OCI-LY1 (cell line): ENCODE measurements at regions not wholly inside any gene's neighbourhood (a gene's known extent, or its start where the extent isn't known, plus 50 kb on each side); places are given as distances from the start of the nearest gene placed in this dataset.

ENCODE experiments used
- H2AFZ ChIP-seq: fragments of 200-600 bp; sonication (generic), shearing (Covaris generic); 2 replicates; pipeline ENCODE4 v1.6.0; 2014; ENCODE audit warnings: antibody characterized with exemption, mild to moderate bottlenecking, low read length
- H3F3A ChIP-seq: fragments of 200-600 bp; sonication (generic), shearing (Covaris generic); 2 replicates; pipeline ENCODE4 v1.6.0; 2014; ENCODE audit warnings: mild to moderate bottlenecking, antibody characterized with exemption, low read length, moderate library complexity; ENCODE audit not compliant: insufficient read depth
- H3K27ac ChIP-seq: fragments of 200-600 bp; sonication (generic); 2 replicates; pipeline ENCODE4 v1.5.1; 2014; ENCODE audit warnings: low read length, mixed run types, mild to moderate bottlenecking, low read depth; ENCODE audit not compliant: poor library complexity, severe bottlenecking
- H3K27me3 ChIP-seq: fragments of 200-600 bp; sonication (generic); 2 replicates; pipeline ENCODE4 v1.6.0; 2014; ENCODE audit warnings: antibody characterized with exemption, mild to moderate bottlenecking, low read length, moderate library complexity; ENCODE audit not compliant: insufficient read depth
- H3K36me3 ChIP-seq: fragments of 200-600 bp; sonication (generic); 2 replicates; pipeline ENCODE4 v1.6.1; 2014; ENCODE audit warnings: mild to moderate bottlenecking, antibody characterized with exemption, low read length, moderate library complexity, mixed read lengths; ENCODE audit not compliant: insufficient read depth
- H3K4me1 ChIP-seq: fragments of 200-600 bp; sonication (generic); 2 replicates; pipeline ENCODE4 v1.5.1; 2014; ENCODE audit warnings: mild to moderate bottlenecking, low read length, moderate library complexity; ENCODE audit not compliant: insufficient read depth, severe bottlenecking
- H3K4me2 ChIP-seq: fragments of 200-600 bp; sonication (generic), shearing (Covaris generic); 2 replicates; pipeline ENCODE4 v1.6.1; 2014; ENCODE audit warnings: low read length
- H3K4me3 ChIP-seq: fragments of 200-600 bp; sonication (generic); 2 replicates; pipeline ENCODE4 v1.5.1; 2014; ENCODE audit warnings: low read length, low read depth, mild to moderate bottlenecking, mixed read lengths; ENCODE audit not compliant: poor library complexity, severe bottlenecking
- H3K79me2 ChIP-seq: fragments of 200-600 bp; shearing (Covaris generic); 2 replicates; pipeline ENCODE4 v1.6.1; 2016; ENCODE audit warnings: mixed run types, low read length, mixed read lengths; ENCODE audit not compliant: insufficient read depth
- H3K9ac ChIP-seq: fragments of 200-600 bp; sonication (generic), shearing (Covaris generic); 2 replicates; pipeline ENCODE4 v1.6.1; 2014; ENCODE audit warnings: mild to moderate bottlenecking, low read length, mixed read lengths
- H3K9me2 ChIP-seq: fragments of 200-600 bp; sonication (generic), shearing (Covaris generic); 2 replicates; pipeline ENCODE4 v1.6.1; 2014; ENCODE audit warnings: low read depth, mild to moderate bottlenecking, low read length, mixed read lengths
- H3K9me3 ChIP-seq: fragments of 200-600 bp; shearing (Covaris generic); 2 replicates; pipeline ENCODE4 v1.6.1; 2014; ENCODE audit warnings: low read length, mixed read lengths
- H4K20me1 ChIP-seq: fragments of 200-600 bp; sonication (generic), shearing (Covaris generic); 2 replicates; pipeline ENCODE4 v1.6.0; 2016; ENCODE audit warnings: mild to moderate bottlenecking, low read length; ENCODE audit not compliant: insufficient read depth
- CTCF ChIP-seq: fragments of 200-600 bp; sonication (generic), shearing (Covaris generic); IDR thresholded peaks from 2 replicates; pipeline ENCODE4 v1.5.1; 2017; ENCODE audit warnings: mild to moderate bottlenecking, antibody characterized with exemption, low read length, moderate library complexity, mixed read lengths
- EZH2 ChIP-seq: fragments of 200-600 bp; sonication (generic), shearing (Covaris generic); IDR thresholded peaks from 2 replicates; pipeline ENCODE4 v1.8.0; 2017; ENCODE audit warnings: borderline replicate concordance, mixed run types, mild to moderate bottlenecking, antibody characterized with exemption, low read length, moderate library complexity, mixed read lengths

GRCh38 chr2:30332791-30333453, 101.6 kb downstream of the LBH start:
- H3K4me3 ChIP-seq = no peak overlapping the region
- no peak overlapping the region for H2AFZ ChIP-seq
- no peaks in the 10 kb centered on the region for H3F3A ChIP-seq
- no peak overlapping the region for H3K9ac ChIP-seq
- H3K36me3 ChIP-seq = no peaks in the 10 kb centered on the region
- H3K27ac ChIP-seq = no peak overlapping the region
- TF ChIP-seq CTCF = no peak
- TF ChIP-seq EZH2 = no peak
- no peaks in the 10 kb centered on the region for H3K27me3 ChIP-seq
- no peaks in the 10 kb centered on the region for H3K9me2 ChIP-seq
- H3K4me2 ChIP-seq = no peak overlapping the region
- peaks cover 14% of the 10 kb centered on the region for H3K4me1 ChIP-seq
- no peaks in the 10 kb centered on the region for H3K79me2 ChIP-seq
- no peaks in the 10 kb centered on the region for H3K9me3 ChIP-seq
- H4K20me1 ChIP-seq = no peaks in the 10 kb centered on the region

GRCh38 chr2:30334762-30335363, 103.5 kb downstream of the LBH start:
- no peak overlapping the region for H3K4me2 ChIP-seq
- H2AFZ ChIP-seq = no peak overlapping the region
- no peak overlapping the region for H3K9ac ChIP-seq

GRCh38 chr2:30336084-30336483, 104.8 kb downstream of the LBH start:
- Histone ChIP-seq H3K27ac (no peak overlapping the region), H3K36me3 (no peaks in the 10 kb centered on the region), H3K9ac (no peak overlapping the region), H3K4me1 (peaks cover 14% of the 10 kb centered on the region), H3K9me2 (no peaks in the 10 kb centered on the region), H3K4me2 (no peak overlapping the region), H2AFZ (no peak overlapping the region), H3K9me3 (no peaks in the 10 kb centered on the region), H3K4me3 (no peak overlapping the region), H4K20me1 (no peaks in the 10 kb centered on the region), H3K79me2 (no peaks in the 10 kb centered on the region), H3K27me3 (no peaks in the 10 kb centered on the region), H3F3A (no peaks in the 10 kb centered on the region)
- TF ChIP-seq CTCF (no peak), EZH2 (no peak)

More at GRCh38 chr2:30334762-30335363, 103.5 kb downstream of the LBH start:
- Histone ChIP-seq H3K27ac (no peak overlapping the region), H3K9me3 (no peaks in the 10 kb centered on the region), H3K79me2 (no peaks in the 10 kb centered on the region), H3K36me3 (no peaks in the 10 kb centered on the region), H3F3A (no peaks in the 10 kb centered on the region), H3K4me3 (no peak overlapping the region), H3K9me2 (no peaks in the 10 kb centered on the region), H3K27me3 (no peaks in the 10 kb centered on the region), H3K4me1 (peaks cover 14% of the 10 kb centered on the region), H4K20me1 (no peaks in the 10 kb centered on the region)
- peak; percentile 29 for TF ChIP-seq CTCF
- no peak for TF ChIP-seq EZH2
